CD4-positive, alpha-beta T cell (primary cell): ENCODE measurements at regions not wholly inside any gene's neighbourhood (a gene's known extent, or its start where the extent isn't known, plus 50 kb on each side); places are given as distances from the start of the nearest gene placed in this dataset.

Source experiments
- ATAC-seq: fragments of 200-7000 bp; cut with Tn5 transposase; one replicate; pipeline ENCODE4 v1.10.0; 2022; ENCODE audit warnings: mild to moderate bottlenecking; ENCODE audit not compliant: poor library complexity
- CTCF ChIA-PET: fragments of 350-600 bp; sonication (Branson Sonifier 250); formaldehyde crosslinking; loops from one replicate; lab custom pipeline; 2021; ENCODE audit warnings: antibody characterized with exemption, inconsistent platforms; lab: Charles Lee
- POLR2A ChIA-PET: fragments of 350-600 bp; sonication (Branson Sonifier 250); formaldehyde crosslinking; loops from one replicate; lab custom pipeline; 2021; ENCODE audit warnings: antibody characterized with exemption, inconsistent platforms; lab: Charles Lee
- DNase-seq, 14 experiments: peaks; one replicate each; pipeline ENCODE4 v3.0.0-alpha.2; 2013 to 2020; ENCODE audit warnings: mixed read lengths in 2 of 14
- H3K27ac ChIP-seq, 2 donors: one replicate each; pipeline versions ENCODE4 v1.5.1 to v1.7.0; 2013; ENCODE audit warnings: low read length in 2 of 2, low read depth in 1 of 2, mild to moderate bottlenecking in 1 of 2
- H3K27me3 ChIP-seq, 2 experiments: 1 replicate in 1 of 2; 2 replicates in 1 of 2; pipeline versions ENCODE4 v1.6.1 to v1.7.0; 2013; ENCODE audit warnings: low read length in 2 of 2, control low read depth in 1 of 2, mild to moderate bottlenecking in 1 of 2, moderate library complexity in 1 of 2; ENCODE audit not compliant: insufficient read depth in 2 of 2, control insufficient read depth in 1 of 2
- H3K36me3 ChIP-seq: one replicate; pipeline ENCODE4 v1.6.1; 2013; ENCODE audit warnings: low read length, control low read depth; ENCODE audit not compliant: insufficient read depth
- H3K4me1 ChIP-seq: one replicate; pipeline ENCODE4 v1.6.1; 2013; ENCODE audit warnings: low read length, control low read depth; ENCODE audit not compliant: insufficient read depth
- H3K4me3 ChIP-seq: one replicate; pipeline ENCODE4 v1.5.1; 2013; ENCODE audit warnings: mild to moderate bottlenecking, low read length, moderate library complexity
- H3K9me3 ChIP-seq, 2 experiments: 1 replicate in 1 of 2; 2 replicates in 1 of 2; pipeline versions ENCODE4 v1.6.1 to v1.7.0; 2013; ENCODE audit warnings: low read length in 2 of 2, mild to moderate bottlenecking in 2 of 2, control low read depth in 1 of 2, moderate library complexity in 1 of 2; ENCODE audit not compliant: control insufficient read depth in 1 of 2, insufficient read depth in 1 of 2
- H3K27ac Mint-ChIP-seq: one replicate; pipeline ENCODE4 v1.8.0; 2020; ENCODE audit warnings: mixed read lengths
- H3K27me3 Mint-ChIP-seq: one replicate; pipeline ENCODE4 v1.8.0; 2021; ENCODE audit warnings: mixed read lengths
- H3K36me3 Mint-ChIP-seq: one replicate; pipeline ENCODE4 v1.8.0; 2021; ENCODE audit warnings: low read depth, mixed read lengths
- H3K4me1 Mint-ChIP-seq: one replicate; pipeline ENCODE4 v1.8.0; 2021; ENCODE audit warnings: low read depth, mixed read lengths
- H3K4me3 Mint-ChIP-seq: one replicate; pipeline ENCODE4 v1.8.0; 2020; ENCODE audit warnings: mild to moderate bottlenecking, mixed read lengths
- H3K9me3 Mint-ChIP-seq: one replicate; pipeline ENCODE4 v1.8.0; 2020; ENCODE audit warnings: mixed read lengths
- intact Hi-C, 2 experiments: fragments of 100-400 bp; cut with DNase I in 1 of 2; cut with micrococcal nuclease in 1 of 2; formaldehyde crosslinking; loops; one replicate each; pipeline versions ENCODE4 v1.15.1 to v1.9.0; 2023 to 2025; cut with DNase I, micrococcal nuclease
- TF ChIP-seq, protein P1 (sequence below): fragments of 200-600 bp; IDR thresholded peaks from one replicate; pipeline ENCODE4 v1.8.0; 2022; ENCODE audit warnings: antibody characterized with exemption, mild to moderate bottlenecking

DNA sequence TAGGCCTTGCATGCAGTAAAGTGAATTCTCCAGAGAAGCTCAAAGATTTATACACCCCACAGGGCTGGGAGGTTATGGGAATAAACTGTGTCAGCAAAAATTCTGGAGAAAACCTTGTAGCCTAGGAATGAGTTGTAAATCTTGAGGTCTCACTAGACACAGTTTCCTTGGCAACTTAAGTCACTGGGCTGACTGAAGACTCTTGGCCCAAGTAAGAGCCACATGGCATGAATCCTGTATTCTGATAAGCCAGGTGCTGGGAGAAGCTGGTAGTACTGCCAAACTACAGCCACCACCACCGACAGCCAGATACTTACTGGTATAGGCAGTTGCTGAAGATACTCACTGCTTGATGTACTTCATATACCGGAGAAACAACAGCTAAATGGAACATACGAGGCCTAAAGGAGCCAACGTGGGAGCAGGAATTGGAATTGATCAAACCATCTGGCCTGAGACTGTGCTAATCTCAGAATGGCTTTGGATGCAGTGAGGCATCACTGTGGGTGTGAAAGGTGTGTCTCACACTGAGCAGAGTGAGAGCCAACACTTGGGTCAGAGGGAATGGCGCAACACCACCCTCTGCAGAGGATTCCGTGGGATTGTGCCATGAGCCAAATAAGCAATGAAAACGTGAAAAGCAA is 102.8 kb upstream of the TMCC3 start:
- H3K9me3 ChIP-seq: no peaks in the 10 kb centered on the region
- TF ChIP-seq, protein P1, sequence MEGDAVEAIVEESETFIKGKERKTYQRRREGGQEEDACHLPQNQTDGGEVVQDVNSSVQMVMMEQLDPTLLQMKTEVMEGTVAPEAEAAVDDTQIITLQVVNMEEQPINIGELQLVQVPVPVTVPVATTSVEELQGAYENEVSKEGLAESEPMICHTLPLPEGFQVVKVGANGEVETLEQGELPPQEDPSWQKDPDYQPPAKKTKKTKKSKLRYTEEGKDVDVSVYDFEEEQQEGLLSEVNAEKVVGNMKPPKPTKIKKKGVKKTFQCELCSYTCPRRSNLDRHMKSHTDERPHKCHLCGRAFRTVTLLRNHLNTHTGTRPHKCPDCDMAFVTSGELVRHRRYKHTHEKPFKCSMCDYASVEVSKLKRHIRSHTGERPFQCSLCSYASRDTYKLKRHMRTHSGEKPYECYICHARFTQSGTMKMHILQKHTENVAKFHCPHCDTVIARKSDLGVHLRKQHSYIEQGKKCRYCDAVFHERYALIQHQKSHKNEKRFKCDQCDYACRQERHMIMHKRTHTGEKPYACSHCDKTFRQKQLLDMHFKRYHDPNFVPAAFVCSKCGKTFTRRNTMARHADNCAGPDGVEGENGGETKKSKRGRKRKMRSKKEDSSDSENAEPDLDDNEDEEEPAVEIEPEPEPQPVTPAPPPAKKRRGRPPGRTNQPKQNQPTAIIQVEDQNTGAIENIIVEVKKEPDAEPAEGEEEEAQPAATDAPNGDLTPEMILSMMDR: no peak
- H3K36me3 ChIP-seq: no peaks in the 10 kb centered on the region
- no peak for DNase-seq
- ChIA-PET POLR2A (no interaction called here), CTCF (no interaction called here)
- no peak overlapping the region for H3K4me3 ChIP-seq
- Mint-ChIP-seq H3K4me1 (no peaks in the 10 kb centered on the region), H3K4me3 (no peak overlapping the region), H3K27ac (no peak overlapping the region), H3K36me3 (no peaks in the 10 kb centered on the region), H3K9me3 (no peaks in the 10 kb centered on the region), H3K27me3 (peaks cover 20% of the 10 kb centered on the region)
- intact Hi-C loops: no loop called here
- H3K27me3 ChIP-seq: peaks cover 0 to 2% of the 10 kb centered on the region in 2 experiments
- H3K27ac ChIP-seq: no peak overlapping the region
- no peaks in the 10 kb centered on the region for H3K4me1 ChIP-seq
- no peak for ATAC-seq

DNA sequence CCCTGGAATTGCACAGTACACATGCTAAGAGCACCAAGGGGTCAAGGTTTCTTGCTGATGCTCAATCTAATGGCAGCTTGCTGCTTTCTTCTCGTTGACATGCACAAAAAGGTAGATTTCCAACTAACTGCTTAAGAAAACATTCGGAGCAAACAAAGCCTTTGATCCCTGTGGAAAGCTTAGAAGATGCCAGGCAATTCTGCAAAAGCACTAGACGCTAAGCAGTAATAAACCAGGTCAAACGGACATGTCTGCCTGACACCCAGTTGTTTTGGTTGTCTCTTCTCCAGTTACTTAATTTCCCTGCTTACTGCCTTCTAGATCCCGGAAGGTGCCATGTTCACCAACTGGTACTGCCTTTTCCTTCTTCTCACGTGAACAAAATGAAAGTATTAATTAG is 100.5 kb upstream of the TMCC3 start:
- H3K27ac ChIP-seq: no peak overlapping the region
- H3K27me3 ChIP-seq: peaks cover 0 to 2% of the 10 kb centered on the region in 2 experiments
- Mint-ChIP-seq H3K27ac (no peak overlapping the region), H3K4me3 (no peak overlapping the region), H3K36me3 (no peaks in the 10 kb centered on the region), H3K9me3 (no peaks in the 10 kb centered on the region), H3K4me1 (no peaks in the 10 kb centered on the region), H3K27me3 (peaks cover 20% of the 10 kb centered on the region)
- POLR2A ChIA-PET: no interaction called here
- ATAC-seq (no peak), DNase-seq (no peak)
- intact Hi-C loops: no loop called here
- H3K4me3 ChIP-seq: no peak overlapping the region
- TF ChIP-seq, protein P1: no peak
- no peaks in the 10 kb centered on the region for H3K36me3 ChIP-seq
- no peaks in the 10 kb centered on the region for H3K4me1 ChIP-seq
- CTCF ChIA-PET: no interaction called here
- H3K9me3 ChIP-seq: no peaks in the 10 kb centered on the region

DNA sequence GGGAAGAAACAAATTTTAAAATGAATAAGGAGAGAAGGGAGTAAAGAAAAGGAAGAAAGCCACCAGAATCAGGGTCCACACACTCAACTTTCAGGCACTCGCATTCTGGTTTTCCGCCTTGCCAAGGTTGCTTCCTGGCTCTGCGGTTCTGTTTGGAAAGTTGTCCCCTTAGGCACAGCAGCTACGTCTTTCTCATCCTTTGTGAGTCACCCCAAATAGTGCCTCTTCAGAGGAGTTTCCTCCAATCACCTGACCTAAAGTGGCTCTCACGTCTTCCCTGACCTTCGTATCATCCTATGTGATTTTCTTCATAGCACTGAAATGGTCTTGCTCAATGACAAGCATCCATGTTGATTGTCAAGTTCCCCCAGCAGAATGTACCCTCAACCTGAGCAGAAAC is 99.5 kb upstream of the TMCC3 start:
- no peak for DNase-seq
- H3K4me1 Mint-ChIP-seq: no peaks in the 10 kb centered on the region
- TF ChIP-seq, protein P1: no peak
- Histone ChIP-seq H3K27ac (no peak overlapping the region), H3K4me3 (no peak overlapping the region), H3K27me3 (peaks cover 0 to 2% of the 10 kb centered on the region in 2 experiments), H3K9me3 (no peaks in the 10 kb centered on the region), H3K4me1 (no peaks in the 10 kb centered on the region), H3K36me3 (no peaks in the 10 kb centered on the region)
- peaks cover 20% of the 10 kb centered on the region for H3K27me3 Mint-ChIP-seq
- H3K27ac Mint-ChIP-seq: no peak overlapping the region
- CTCF ChIA-PET: no interaction called here
- no peak overlapping the region for H3K4me3 Mint-ChIP-seq
- POLR2A ChIA-PET: interaction anchor here (0.6 kb wide), 1 partner anchor 25 kb away, joined by 3 read pairs; no protein-coding TSS in a partner anchor
- intact Hi-C loops: no loop called here
- no peak for ATAC-seq
- H3K36me3 Mint-ChIP-seq: no peaks in the 10 kb centered on the region
- H3K9me3 Mint-ChIP-seq: no peaks in the 10 kb centered on the region
